AG10803 (cell line): ENCODE measurements at regions not wholly inside any gene's neighbourhood (a gene's known extent, or its start where the extent isn't known, plus 50 kb on each side); places are given as distances from the start of the nearest gene placed in this dataset.

Source experiments
- DNase-seq: peaks from one replicate; pipeline ENCODE4 v3.0.0; 2010; ENCODE audit warnings: low read depth
- H3K4me3 ChIP-seq: 2 replicates; pipeline ENCODE4 v1.5.1; 2011; ENCODE audit warnings: mild to moderate bottlenecking, low read length, control low read depth
- TF ChIP-seq, protein P1 (sequence below): conservative IDR thresholded peaks from 2 replicates; pipeline ENCODE4 v1.5.1; 2011; ENCODE audit warnings: mild to moderate bottlenecking, low read length, control low read depth, inconsistent platforms

DNA sequence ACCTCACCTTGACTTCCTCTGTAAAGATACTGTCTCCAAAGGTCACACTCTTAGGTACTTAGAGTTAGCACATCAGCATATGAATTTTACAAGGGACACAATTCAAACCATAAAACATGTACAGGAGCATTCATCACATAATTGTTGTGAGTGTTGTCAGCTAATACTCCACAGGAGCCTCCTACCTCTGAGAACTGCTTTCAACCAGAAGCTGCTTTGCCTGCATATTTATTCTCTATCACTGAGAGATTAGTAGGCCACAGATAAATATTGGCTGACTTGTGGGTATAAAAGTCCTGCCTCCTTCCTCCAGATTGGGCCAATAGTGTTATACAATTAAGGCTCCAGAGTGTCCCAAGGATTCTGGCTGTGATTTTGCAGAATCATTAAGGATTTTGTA, 1207.0 kb downstream of the XPNPEP1 start:
- TF ChIP-seq, protein P1, sequence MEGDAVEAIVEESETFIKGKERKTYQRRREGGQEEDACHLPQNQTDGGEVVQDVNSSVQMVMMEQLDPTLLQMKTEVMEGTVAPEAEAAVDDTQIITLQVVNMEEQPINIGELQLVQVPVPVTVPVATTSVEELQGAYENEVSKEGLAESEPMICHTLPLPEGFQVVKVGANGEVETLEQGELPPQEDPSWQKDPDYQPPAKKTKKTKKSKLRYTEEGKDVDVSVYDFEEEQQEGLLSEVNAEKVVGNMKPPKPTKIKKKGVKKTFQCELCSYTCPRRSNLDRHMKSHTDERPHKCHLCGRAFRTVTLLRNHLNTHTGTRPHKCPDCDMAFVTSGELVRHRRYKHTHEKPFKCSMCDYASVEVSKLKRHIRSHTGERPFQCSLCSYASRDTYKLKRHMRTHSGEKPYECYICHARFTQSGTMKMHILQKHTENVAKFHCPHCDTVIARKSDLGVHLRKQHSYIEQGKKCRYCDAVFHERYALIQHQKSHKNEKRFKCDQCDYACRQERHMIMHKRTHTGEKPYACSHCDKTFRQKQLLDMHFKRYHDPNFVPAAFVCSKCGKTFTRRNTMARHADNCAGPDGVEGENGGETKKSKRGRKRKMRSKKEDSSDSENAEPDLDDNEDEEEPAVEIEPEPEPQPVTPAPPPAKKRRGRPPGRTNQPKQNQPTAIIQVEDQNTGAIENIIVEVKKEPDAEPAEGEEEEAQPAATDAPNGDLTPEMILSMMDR: no peak
- no peak overlapping the region for H3K4me3 ChIP-seq
- no peak for DNase-seq

DNA sequence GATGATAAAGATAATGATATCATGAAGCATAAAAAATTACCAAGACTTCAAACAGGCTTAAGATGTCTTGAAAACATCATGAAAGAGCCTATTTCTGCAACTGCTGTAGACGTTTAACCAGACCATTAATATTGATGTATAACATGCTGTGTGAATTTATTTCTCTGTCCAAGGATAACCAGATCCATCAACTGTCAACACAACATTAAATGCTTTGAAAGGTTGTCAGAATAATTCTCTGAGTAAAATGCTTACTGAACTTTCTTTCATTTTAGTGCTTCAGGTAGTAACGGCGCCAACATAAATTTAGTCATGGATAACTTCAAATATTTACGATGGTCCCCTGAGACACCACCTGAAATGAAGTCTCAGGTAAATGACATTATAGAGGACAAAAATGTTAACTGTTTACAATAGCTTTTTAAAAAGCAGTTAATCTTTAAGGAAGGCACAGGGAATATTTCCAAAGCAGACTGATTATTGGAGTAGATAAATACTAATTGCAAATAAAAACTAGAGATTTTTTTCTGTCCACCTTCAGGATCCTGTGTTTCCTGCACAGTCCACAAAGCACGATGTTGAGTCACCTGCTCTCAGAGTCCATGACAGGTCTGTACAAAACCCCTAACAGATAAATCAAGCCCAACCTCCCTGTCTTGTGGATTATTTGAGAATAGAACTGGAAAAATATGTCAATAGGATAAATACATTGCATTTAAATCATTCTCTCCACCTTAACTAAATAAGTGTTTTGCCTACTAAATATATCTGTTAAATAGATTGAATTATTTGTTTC, 1213.2 kb downstream of the XPNPEP1 start:
- no peak for DNase-seq
- TF ChIP-seq, protein P1: no peak
- H3K4me3 ChIP-seq: no peak overlapping the region

DNA sequence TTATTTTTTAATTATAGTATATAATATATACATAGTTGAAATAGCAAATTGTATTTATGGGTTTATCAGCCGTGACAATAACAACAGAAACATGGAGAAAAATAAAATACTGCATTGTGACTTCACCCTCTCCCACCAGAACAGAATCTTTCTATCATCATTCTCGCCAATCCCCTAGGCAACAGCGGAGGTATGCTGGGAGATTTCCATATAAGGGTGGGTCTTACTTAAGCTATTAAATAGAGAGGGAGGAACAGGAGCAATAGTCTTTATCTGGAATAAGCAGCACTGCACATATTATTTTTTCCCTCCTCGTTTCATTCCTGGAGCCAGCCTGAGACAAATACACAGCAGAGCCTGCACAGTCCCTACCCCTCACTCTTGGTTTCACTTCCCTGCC, 1214.9 kb downstream of the XPNPEP1 start:
- TF ChIP-seq, protein P1: no peak
- no peak for DNase-seq
- no peak overlapping the region for H3K4me3 ChIP-seq

DNA sequence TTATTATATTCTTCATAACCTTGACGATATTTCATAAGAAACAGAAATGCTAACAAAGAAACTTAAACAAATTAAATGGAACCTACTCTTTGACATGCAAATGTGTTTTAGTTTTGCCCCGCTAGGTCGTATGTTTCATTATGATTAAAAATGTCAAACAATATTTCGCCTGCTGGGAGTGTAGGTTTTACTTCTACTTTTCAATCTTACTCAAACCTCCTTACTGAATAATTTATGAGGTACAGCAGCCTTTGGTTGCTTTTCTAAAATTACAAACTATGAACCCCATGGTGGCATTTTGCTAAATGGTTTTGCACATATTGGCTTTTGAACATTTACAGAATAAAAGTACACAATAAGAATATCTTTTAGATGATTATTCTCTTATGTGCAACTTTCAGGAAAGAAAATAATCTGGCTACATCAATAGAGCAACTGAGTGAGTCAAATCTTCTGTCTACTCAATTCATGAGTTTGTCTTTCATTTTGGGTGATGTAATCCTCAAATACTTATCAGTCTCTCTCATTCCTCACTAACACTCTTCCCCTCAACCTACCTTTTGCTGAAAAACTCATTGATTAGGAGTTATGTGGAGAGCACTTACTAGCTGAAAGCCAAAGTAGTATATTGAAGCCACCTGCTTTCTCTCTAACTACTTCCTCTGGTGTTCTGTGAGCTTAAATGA, 1226.4 kb downstream of the XPNPEP1 start:
- no peak overlapping the region for H3K4me3 ChIP-seq
- no peak for DNase-seq
- TF ChIP-seq, protein P1: no peak

DNA sequence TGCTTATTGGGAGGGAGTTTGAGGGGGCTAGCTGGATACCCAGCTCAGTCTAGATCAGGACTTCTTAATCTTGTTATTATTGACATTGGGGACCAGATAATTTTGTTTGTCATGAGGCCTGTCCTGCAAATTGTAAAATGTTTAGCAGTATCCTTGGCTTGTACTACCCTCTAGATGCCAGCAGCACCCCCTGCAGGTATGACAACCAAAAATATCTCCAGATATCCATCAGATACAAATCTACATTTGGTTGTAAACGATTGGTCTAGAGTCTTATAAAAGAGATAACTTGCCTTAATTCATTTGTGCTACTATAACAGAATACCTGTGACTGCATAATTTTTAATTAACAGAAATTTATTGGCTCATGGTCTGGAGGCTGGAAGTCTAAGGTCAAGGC, 1232.2 kb downstream of the XPNPEP1 start:
- no peak overlapping the region for H3K4me3 ChIP-seq
- TF ChIP-seq, protein P1: no peak
- no peak for DNase-seq

DNA sequence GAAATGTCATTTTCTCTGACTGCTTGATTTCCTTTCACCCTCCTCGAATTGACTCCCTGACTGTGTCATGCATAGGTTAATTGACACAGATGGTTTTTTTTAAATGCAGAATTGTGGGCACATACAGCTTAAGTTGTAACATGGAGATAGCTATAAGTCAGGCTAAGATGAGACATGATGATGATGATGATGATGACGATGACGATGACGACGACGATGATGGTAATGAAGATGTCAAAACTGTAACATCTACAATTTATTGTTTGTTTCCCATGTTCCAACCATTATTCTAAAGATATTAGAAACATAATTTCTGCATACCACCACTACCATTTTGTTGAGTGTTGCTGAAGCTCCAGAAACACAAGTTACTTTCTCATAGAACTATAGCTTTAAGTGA, 1232.8 kb downstream of the XPNPEP1 start:
- H3K4me3 ChIP-seq: no peak overlapping the region
- no peak for DNase-seq
- TF ChIP-seq, protein P1: no peak

DNA sequence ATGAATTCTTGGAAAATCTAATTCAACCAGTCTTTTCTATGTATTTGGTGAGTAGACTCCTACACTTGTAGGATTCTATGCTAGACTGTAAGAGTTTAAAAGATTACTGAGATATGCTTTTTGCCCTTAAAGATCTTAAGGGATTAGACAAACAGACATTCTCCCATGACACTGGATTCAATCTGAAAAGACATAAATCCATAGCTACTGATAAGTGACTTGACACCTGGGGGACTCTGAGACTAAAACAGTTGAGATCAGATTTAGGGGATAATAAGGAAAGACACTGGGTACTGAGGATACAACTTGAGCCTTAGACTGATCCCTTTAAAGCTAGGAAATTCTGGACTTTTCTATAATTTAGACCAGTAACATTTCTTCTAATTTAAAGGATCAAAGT, 1233.4 kb downstream of the XPNPEP1 start:
- TF ChIP-seq, protein P1: no peak
- DNase-seq: no peak
- H3K4me3 ChIP-seq: no peak overlapping the region
